ENCODE measurements at regions not wholly inside any gene's neighbourhood (a gene's known extent, or its start where the extent isn't known, plus 50 kb on each side); places are given as distances from the start of the nearest gene placed in this dataset.
"Not testable (repeated sequence)": the region's sequence is repeated elsewhere in the genome, so short reads cannot be mapped to it uniquely, and the experiment has no call there.

GRCh38 chr6:93749191-93749590 lies 329.8 kb upstream of the EPHA7 start:
- no peak for DNase-seq

DNA sequence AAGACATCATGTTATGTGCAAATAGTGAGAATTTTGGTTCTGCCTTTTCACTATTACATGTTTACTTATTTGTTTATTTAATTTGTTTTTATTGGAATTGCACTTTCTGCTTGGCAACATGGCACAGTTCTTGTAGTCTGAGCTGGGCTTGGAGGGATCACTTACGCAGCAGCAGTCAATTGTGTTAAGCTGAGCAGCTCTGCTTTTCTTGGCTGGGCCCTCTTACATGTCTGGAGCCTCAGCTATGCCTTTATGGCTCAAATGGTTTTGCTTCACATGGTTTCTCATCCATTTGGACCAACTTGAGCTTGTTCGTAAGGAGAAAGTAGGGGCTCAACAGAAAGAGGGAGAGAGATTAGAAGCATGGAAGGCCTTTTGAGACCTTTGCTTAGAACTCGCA lies 327.5 kb upstream of the EPHA7 start:
- no peak for DNase-seq

GRCh38 chr6:93745306-93745705 lies 325.9 kb upstream of the EPHA7 start:
- no peak for DNase-seq

GRCh38 chr6:93735099-93735498 lies 315.7 kb upstream of the EPHA7 start:
- no peak for DNase-seq

DNA sequence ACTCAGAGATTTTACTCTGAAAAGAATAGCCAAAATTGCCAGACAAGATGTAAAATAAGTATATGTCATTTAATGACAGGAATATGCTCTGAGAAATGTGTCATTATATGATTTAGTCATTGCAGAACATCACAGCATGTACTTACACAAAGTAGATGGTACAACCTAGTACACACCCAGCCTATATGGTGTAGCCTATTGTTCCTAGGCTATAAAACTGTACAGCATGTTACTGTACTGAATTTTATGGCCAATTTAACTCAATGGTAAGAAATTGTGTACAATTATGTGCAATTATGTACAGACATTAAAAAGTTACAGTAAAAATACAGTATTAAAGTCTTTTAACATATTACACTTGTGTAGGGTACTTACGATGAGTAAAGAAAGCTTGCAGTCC lies 311.9 kb upstream of the EPHA7 start:
- DNase-seq = no peak

DNA sequence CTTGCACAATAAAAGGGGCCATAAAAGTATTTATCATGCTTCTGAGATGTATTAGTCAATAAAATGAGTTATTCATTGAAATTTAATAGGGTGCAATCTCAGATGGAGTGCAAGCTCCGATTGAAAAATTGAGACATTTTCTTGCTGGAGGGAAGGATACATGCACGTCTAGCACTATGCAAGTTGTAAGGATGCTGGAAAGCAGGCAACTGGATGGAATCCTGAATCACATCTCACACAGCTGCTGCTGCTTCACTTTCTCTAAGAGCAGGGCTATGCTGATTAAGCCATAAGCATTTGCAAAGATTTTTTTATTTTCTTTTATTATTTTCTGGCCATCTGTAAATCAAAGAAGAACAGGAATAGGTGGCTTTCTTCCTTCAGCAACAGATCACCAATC lies 308.8 kb upstream of the EPHA7 start:
- no peak for DNase-seq

- no peak for DNase-seq
Observed at GRCh38 chr6:93727447-93727846, 308.1 kb upstream of the EPHA7 start.

DNA sequence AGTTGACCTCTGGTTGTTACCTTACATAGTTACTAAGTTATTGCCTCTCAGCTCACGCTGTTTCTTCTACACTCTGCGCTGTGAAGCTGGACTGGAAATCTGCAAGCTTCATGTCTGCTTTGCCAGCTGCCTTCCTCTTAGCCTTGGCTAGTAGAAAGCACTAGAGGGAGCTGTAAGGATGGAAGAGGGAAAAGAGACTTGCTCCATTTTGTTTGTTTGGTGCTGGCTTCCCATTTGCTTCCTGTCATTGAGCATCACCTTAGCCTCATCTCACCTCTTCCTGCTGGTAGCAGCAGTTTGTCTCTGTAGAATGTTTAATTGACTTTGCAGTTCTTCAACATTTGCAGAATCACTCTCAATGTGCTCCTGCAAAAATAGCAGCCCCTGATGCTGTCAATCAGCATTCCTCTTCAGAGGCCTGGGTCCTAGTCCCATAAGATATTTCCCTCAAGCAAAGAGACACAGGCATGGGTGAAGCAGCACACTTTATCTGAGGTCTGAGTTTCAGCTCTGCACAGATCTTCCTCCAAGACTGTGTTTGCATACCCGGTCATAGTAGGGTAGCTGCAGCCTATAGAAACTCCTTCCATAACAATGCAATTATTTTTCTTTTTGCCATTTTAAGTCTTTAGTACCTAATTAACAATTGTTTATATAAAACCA lies 302.2 kb upstream of the EPHA7 start:
- peak; percentile 17 for DNase-seq

DNA sequence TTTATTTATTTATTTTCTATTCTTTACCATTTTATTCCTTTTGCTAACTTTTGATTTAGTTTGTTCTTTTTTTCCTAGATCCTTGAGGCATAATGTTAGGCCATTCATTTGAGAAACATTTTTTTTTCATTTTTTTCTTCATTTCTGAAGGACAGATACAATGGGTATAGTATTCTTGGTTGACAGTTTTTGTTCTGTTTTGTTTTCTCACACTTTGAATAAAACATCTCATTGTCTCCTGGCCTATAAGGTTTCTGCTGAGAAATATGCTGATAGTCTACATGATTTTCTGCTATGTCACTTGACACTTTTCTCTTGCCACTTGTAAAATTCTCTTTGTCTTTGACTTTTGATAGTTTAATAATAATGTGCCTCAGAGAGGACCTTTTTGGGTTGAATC lies 294.6 kb upstream of the EPHA7 start:
- DNase-seq = no peak

GRCh38 chr6:93703431-93703830 lies 284.1 kb upstream of the EPHA7 start:
- DNase-seq = no peak

DNA sequence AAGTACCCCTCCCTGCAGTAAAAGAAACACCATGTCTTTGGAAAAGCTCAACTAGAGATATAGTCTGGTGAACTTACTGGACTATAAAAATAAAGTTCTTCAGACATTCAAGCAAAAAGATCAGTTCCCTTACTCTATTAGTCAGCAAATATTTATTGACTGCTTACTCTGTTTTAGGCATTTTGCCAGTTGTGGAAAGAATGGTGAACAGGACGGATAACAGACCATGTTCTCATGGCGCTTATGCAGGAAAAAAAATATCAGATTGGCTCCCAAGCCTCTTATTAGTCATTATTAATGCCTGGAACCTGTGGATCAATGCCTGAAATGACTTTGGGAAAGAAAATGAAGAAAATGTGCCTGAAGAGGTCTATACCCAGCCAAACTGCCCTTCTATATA lies 282.2 kb upstream of the EPHA7 start:
- DNase-seq = no peak

DNA sequence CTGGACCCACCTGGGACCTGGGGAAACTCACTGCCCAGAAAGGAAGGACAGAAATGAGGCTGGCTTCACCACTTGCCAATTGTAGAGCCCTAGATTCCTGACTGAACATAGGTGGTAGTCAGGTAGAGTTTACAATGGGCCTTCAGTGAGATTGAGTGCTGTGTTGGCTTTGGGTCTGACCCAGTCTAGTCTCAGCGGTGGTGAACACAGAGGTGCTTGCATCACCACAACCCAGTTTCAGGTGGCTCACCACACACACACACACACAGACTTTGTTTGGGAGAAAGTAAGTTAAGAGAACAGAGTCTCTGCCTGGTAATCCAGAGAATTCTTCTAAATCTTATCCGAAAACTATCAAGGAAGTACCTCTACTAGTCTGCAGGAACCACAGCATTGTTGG lies 266.1 kb upstream of the EPHA7 start:
- no peak for DNase-seq

DNA sequence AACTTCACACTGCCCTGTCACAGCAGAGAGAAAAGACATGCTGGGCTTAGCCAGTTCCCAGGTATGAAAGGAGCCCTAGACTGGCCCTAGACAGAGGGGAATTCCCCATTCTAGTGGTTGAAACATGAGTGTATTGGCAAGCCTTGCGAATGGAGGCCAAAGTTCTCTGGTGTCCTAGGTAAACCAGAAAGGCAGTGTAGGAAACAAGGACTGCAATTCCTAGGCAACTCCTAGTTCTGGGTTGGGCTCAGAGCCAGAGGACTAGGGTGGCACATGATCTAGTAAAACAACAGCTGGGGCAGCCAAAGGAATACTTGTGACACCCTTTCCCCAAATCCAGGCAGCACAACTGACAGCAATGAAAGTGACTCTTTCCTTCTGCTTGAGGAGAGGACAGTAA lies 265.0 kb upstream of the EPHA7 start:
- DNase-seq = no peak

DNA sequence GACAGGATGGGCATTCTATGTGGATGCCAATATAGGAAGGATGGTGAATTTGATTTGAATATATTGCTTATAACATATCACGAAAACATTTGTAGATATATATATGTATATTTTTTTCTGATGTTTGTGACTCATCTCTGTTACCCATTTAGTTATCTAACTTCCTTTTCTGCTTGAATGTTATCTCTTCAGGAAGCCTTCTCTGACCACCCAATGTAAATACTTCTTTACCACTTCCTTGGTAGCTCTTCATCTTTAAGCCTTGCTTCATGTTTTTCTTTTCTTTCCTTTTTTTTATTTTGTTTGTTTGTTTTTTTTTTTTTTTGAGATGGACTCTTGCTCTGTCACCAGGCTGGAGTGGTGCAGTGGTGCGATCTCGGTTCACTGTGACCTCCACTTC lies 260.5 kb upstream of the EPHA7 start:
- no peak for DNase-seq

- DNase-seq = no peak
Observed at GRCh38 chr6:93678841-93679454, 259.6 kb upstream of the EPHA7 start.

DNA sequence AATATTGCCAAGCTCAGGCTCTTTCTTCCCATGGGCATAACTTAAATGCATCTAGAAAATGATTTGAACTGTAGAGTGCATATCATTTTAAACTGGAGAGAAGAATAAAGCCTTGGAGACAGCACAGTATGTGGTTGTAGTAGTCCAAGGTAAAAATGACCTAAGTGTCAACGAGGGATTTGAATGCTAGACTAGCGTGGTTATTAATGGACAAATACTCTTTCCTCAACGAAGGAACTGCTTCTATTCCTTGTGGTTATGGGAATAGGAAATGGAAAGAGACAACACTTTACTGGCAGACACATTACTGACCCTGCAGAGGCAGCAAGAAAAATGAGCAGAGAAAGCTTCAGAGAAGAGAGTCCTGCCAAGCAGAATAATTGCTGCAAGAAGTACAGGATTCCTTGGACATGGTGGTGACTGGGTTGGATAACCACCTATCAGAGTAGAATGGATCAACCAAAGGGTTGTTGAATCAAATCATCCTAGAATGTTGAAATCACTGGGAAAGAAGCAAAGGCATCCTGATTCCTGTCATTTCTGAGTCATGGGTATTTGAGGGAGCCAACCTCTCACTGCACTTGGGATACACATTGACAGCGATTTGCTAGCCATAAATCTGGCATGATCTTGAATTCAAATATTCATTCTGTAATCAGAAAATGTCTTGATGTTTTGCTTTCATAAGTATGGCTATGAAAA lies 258.1 kb upstream of the EPHA7 start:
- DNase-seq = no peak

GRCh38 chr6:93676581-93676980 lies 257.2 kb upstream of the EPHA7 start:
- no peak for DNase-seq

DNA sequence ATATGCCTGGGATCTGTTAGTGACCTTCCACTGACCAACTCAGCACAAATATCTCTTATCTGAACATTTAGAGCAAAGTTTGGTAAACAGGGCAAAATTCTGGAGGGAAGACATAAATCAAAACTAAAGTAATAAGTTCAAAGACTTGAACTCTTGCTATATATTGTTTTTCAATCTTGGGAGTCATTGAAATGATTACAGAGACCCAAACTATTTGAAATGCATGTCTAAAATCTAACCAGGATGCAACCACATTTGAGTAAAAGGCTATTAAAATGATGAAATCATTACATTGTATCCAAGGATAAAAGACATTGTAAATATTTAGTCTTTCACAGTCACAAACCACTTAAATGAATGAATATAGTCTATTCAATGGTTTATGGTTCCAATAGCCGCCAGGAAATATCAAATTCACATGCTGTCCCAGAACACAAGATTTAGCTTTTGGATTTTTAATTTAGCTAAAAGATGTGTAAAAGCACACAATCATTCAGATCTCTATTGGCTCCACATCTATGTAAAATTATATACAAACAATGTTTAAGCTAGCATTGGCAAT lies 256.6 kb upstream of the EPHA7 start:
- DNase-seq = no peak

GRCh38 chr6:93663111-93663510 lies 243.8 kb upstream of the EPHA7 start:
- DNase-seq = no peak

- DNase-seq = no peak
Observed at GRCh38 chr6:93654548-93654947, 235.2 kb upstream of the EPHA7 start.

DNA sequence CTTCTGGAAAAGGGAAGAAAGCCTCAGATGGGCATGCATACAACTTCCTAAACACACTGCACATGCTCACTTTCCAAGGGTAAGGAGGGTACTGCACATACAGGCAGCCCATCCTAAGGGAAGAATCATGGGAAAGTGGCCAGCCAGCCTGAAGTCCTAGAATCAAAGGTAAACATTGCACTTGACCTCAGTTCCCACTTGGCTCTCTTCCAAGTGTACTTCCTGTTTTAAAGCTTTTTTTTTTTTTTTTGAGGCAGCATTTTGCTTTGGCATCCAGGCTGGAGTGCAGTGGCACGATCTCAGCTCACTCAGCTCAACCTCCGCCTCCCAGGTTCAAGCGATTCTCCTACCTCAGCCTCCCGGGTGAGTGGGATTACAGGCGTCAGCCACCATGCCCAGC lies 225.3 kb upstream of the EPHA7 start:
- DNase-seq = no peak

- no peak for DNase-seq
Observed at GRCh38 chr6:93639126-93639525, 219.8 kb upstream of the EPHA7 start.

DNA sequence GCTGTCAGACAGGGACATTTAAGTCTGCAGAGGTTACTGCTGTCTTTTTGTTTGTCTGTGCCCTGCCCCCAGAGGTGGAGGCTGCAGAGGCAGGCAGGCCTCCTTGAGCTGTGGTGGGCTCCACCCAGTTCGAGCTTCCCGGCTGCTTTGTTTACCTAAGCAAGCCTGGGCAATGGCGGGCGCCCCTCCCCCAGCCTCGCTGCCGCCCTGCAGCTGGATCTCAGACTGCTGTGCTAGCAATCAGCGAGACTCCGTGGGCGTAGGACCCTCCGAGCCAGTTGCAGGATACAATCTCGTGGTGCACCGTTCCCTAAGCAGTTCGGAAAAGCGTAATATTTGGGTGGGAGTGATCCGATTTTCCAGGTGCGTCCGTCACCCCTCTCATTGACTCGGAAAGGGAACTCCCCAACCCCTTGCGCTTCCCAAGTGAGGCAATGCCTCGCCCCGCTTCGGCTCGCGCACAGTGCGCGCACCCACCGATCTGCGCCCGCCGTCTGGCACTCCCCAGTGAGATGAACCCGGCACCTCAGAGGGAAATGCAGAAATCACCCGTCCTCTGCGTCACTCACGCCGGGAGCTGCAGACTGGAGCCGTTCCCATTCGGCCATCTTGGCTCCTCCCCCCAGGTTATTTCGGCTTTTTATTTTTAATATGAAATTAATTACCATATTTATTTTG lies 217.8 kb upstream of the EPHA7 start:
- DNase-seq = not testable (repeated sequence)

DNA sequence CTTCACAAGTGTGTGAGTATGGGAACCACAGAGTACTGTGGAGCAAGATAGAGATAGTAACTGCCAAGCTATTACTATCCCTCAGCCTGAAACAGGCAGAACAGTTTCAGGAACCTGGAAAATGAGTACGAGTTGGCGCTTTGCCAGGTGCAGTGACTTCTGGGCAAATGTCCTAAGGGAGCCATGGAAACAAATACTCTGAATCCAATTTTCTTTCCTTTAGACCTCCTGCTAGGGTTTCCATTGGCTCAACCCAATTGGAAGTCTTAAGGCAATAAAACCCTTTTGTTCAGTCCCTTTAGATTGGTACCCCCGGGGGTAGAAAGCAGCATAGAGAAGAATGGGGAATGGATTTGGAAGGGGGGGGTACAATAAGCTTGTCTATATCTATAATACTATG lies 205.0 kb upstream of the EPHA7 start:
- DNase-seq = peak; percentile 35

Data from midbrain (tissue), 1 donor.